GM18508 (cell line): ENCODE measurements at regions not wholly inside any gene's neighbourhood (a gene's known extent, or its start where the extent isn't known, plus 50 kb on each side); places are given as distances from the start of the nearest gene placed in this dataset.
A peak's percentile ranks its signal among the peaks of the same experiment; 100 is the strongest.
"Not testable (repeated sequence)": the region's sequence is repeated elsewhere in the genome, so short reads cannot be mapped to it uniquely, and the experiment has no call there.

Source experiments
- ATAC-seq: cut with Tn5 transposase; IDR thresholded peaks from one replicate; pipeline ENCODE4 v1.9.1; 2021; ENCODE audit warnings: moderate number of reproducible peaks; ENCODE audit not compliant: insufficient read depth, unreplicated experiment

DNA sequence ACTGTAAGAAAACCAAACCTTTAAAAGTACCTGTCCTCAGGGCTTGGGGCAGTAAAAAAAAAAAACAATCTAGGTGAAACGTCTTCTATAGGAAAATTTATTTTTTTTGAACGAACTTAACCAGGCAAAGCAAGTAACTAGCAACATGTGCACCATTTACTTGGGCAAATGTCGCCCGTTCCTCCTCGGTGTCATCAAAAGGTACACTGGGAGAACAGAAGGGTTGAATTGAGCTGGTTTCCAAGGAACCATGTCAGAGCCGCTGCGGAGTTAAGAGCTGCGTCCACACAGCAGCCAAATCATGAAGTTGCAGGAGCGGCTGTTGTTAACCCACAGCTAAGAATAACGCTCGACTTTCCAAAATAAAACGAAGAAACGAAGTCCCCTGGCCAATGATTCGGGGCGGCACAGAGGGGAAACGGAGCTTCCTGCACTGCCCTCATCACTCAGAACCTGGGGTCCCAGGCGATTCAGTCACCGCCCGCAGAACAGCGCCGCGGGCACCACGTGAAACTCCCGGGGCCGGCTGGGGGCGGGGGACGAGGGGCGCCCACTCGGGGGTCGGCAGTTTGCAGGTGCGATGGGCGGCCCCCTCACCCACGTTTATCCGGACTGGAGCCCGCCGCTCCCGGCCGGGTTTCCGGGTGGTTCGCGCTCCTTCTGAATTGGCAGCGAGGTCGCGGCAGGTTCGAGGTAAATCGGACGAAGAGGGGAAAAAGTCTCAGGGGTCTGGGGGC lies 53.6 kb upstream of the PLGLB1 start:
- ATAC-seq = not testable (repeated sequence)

DNA sequence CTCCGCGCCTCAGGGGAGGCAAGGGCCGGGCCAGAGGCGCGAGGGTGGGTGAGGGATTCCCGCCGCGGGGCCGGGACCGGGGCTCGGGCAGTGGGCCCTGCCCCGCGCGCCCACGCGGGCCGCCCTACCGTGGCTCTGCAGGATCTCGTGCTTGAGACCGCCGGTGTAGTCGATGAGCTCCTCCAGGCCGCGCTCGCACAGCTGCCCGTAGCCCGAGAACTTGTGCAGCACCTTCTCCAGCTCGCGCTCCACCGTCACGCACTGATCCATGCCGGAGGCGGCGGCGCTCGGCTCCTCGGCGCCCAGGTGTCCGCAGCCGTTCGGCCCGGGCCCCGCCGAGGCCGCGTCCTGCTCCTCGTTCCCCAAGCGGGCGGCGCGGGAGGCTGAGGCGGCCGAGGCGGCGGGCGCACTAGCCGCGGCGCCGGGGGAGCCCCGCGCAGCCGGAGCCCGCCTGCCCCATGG lies 54.2 kb upstream of the PLGLB1 start:
- ATAC-seq = peak; percentile 13

DNA sequence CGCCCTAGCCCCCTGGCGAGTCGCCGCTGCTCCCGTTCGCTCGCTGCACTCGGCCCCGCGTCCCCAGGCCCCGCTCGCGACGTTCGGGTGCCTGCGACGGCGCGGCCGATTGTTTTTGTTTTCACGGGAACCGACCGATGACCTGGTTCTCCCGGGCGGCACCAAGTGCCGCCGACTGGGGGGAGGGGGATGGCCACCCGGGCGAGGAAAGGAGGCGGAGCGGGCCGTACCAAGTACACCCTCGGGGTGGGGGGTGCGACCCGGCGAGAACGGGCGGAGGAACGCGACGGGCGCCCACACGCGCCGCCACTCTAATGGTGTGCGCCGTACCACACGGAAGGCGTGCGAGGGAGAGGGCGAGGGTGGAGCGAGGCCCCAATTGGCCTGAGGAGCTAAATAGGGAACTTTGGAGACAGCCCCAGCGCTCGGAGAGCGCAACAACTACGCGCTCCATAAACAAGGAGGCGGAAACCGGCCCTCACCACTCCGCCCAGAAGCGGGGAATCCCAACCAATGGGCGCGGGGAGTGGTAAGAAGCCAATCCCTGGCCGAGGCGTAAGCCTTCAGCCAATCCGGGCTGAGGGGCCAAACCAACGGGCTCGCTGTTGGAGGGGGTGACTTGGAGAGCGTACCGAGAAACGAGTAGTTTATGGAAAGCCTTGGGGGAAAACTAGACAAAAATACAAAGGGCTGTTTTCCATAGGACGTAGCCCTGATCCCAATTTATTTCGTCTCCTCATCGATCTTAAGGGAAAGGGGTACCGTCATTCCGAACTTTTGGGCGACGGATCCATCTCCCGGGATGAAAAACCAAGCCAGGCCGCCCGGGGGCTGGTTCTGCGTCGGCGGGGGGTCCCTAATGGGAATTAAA lies 54.8 kb upstream of the PLGLB1 start:
- ATAC-seq = peak; percentile 80

DNA sequence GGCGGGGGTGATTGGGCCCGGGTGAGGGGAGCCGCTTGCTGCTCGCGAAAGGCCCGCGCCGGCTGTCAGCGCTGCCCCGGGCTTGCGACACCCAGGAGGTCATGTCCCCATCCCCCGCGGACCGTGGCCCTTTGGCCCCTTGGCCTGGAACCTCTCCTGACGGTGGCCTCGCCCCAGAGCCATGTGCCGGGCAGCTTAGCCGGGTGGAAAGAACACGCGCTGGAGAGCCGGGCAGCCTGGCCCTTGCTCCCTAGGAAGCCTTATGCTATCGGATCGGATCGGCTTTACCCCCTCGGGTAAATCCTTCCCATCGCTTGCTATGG lies 55.4 kb upstream of the PLGLB1 start:
- not testable (repeated sequence) for ATAC-seq

DNA sequence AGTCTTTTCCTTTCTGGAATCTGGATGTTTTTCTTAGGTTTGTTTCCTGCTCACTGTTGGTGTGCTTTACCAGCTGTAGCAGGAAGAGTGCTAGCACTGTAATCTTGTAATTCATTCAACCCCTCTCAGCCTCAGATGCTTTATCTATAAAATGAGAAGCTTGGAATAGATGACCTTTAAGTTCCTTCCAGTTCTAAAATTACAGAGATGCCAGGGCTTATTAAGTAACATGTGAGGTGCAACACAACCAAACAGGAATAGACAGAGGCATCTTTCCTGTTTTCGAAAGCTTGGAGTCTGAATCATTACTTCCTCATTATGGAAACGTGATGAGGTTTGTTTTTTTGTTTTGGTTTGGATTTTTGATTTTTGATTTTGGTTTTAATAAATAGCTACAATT lies 60.1 kb upstream of the PLGLB1 start:
- ATAC-seq = not testable (repeated sequence)

DNA sequence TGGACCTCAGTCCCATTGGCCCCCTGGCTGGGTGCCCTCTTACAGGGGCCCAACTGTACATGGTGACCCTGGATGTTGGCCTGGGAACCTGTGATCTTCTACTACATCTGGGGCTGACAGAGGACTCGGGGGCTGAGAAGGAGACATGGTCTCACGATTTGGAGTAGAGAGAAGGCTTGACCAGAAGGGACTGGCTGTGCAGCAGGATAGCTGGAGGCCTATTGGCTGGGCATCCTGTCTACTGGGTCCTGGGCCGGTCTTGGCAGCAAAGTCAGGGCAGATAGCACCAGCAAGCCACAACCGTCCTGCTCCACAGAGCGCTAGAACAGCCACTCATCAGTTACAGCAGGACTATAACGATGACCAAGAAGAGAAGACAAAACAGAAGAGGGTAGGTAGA lies 66.4 kb upstream of the PLGLB1 start:
- not testable (repeated sequence) for ATAC-seq

DNA sequence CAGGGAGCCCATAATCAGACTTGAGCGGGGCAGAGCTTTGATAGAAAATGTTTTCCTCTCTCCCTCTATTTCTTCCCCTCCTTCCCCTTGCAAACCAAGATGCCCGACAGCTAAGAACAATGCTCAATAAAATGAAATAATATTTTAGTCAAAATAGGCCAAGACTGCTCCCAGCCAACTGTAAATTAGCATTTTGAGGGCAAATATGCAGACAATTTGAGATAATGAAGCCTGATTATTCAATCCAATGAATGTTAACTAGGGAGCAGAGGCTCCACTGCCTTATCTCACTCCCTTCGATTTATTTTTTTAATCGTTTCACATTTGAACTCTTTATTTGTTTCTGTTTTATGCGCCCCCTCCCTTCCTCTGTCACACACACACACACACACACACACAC lies 67.8 kb upstream of the PLGLB1 start:
- ATAC-seq = not testable (repeated sequence)

DNA sequence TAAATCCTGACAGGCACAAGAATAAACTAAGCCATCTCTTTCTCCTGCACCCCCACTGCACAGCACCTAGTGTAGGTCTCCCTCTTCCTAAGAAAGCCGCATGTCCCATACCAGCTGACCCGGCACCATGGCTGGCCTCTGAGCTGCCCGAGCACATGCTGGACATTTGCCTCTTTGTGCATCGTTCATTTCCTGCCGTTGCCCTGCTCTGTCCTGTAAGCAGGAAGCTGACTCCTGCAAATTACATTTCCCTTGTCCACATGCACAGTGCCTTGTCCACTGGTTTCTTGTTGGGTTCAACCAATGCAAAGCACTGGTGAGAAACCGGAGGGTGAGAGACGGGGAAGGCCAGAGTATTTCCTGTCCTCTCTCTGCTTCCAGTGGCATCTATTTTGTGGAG lies 71.6 kb upstream of the PLGLB1 start:
- ATAC-seq = not testable (repeated sequence)

DNA sequence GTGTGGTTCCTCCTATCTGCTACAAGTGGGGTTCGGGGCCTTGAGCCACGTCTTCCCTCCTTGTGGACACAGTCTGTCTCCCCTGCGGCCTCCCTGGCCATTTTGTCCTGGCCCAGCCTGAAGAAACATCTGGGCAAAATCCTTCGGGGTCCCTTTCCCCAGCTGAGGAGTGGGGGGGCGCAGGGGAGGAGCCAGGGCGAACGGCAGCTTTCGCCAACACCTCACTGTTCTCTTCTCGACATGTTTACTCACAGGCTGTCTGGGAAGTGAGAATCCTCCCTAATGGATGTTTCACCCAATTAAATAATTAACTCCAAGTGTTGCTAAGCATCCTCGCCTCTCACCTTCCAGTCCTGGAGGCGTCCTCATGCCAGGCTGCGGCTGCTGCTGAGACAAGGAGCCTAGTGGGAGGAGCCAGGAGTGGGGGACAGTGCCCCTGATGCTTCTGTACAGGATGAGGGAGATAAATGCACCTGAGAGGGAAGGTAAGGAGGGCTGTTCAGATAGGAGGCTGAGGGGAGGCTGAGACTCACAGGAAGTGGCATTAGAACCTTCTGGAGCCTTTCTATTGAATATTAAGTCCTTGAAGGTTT lies 72.4 kb upstream of the PLGLB1 start:
- ATAC-seq = not testable (repeated sequence)

DNA sequence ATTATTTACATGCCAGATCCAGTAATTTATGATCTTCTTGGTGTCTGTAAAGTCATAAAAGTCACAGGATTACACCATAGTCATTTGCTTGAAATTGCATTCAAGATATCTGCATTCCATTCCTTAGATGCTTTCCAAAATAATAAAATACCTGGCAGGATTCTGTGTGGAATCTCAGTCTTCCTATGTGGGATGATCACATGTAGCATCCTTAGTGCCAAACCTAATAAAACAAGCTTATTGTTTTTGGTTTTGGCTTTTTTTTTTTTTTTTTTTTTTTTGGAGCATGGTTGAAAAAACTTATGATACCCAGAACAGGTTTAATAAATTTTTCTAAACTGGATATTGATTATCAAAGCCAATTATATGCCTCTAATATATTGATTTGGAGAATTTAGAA lies 74.2 kb upstream of the PLGLB1 start:
- not testable (repeated sequence) for ATAC-seq

DNA sequence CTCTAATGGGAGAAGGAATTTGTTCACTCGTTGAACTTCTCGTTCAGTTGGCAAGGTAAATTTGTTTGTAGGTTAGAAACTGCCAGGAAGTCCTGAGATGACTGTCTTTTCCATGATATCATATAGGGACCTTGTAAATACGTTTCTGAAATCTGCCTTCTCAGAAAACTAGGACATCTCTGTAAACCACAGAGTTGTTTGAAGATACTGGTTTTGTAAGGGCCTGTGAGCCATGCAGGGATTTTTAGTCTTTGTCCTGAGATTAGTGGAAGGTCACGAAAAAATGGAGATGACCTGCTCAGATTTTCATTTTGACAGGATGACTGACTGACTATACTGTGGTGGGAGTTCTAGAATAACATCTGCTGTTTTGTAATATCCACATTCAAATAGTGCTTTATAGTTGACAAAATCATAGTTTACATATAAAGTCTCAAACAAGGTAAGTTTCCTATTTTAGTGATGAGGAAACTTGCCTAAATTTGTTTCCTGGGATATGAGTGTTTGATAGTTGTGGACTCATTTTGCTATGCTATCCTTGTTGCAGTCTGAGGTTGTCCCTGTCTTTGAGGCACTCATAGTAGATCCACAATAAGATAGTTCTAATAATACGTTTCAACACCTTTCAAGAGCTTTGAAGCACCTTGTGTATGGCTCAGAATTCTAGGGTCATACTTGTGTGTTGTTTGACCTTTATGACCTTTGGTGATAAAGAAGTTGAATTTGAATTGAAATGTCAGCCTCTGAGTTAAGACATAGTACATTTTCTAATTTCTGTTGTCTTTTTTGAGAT lies 107.3 kb upstream of the PLGLB1 start:
- not testable (repeated sequence) for ATAC-seq

DNA sequence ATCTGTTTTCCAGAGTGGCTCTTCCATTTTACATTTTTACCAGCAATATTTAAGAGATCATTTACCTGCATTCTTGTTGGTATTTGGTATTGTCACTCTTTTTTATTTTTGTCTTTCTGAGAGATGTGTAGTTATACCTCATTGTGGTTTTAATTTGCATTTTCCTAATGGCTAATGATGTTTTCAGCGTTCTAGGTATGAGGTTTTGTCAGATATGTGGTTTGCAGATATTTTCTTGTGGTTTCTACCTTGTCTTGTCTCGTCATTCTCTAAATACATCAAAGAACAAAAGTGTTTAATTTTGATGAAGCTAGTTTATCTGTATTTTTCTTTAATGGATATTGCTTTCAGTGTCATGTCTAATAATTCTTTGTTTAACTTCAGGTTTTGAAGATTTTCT lies 110.9 kb upstream of the PLGLB1 start:
- not testable (repeated sequence) for ATAC-seq

DNA sequence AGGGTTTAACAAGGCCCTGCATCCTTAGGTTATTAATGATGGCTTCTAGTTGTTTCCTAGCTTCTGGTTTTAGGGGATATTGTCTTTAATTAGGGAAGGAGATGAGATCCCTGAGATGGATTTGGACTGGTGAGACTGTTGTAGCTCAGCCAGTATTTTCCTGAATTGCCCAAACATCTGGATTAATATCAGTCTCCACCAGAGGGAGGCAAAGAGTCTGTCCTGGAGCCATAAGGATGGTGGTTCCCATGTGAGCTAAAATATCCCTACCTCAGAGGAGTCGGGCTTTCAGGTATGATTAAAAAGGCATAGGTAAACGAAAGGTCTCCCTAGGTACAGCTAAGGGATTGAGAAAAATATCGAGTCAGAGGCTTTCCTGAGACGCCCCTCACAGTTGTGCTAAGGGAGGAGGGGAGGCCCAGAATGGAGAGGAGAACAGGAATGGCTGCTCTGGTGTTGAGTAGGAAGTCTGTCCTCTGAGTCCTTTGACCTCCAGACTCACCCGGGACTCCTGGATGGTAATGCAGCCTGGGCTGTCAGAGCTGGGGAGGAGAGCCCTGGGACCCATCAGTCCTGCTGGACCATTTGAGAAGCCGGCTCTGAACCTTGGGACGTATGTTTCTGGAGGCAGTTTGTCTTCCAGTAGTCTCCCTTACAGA lies 130.3 kb upstream of the PLGLB1 start:
- not testable (repeated sequence) for ATAC-seq

DNA sequence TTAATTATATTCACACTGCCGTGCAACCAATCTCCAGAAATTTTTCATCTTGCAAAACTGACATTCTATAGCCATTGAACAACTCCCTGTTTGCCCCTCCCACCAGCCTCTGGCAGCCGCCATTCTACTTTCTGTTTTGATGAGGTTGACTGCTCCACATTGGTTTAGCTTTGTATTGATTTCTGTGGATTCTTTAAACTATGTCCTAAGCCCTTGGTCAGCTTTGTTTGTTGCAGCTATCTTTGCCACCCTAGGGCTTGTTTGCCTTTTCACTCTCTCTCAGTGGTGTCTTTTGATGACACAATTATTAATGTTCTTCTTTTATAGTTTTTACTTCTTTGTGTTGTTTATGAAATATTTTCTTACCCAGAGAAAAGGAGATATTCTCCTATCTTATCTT lies 152.8 kb upstream of the PLGLB1 start:
- not testable (repeated sequence) for ATAC-seq

DNA sequence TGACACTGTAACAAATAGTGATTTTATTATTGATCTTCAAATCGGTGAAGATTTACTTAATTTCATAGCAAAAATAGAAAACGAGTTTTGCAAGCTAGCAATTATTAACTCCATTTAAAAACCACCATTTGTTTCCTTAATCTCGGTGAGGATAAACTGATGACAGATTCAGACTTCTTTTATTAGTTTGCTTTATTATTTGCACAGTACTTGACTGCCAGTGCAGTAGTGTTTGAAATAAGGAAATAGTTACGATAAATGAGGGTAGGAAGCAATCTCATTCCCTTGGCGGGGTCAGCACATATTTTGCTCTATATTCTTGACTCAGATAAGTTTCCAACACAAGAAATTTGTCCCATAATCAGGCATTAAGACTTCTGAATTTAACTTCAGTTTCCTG lies 161.7 kb upstream of the PLGLB1 start:
- ATAC-seq = not testable (repeated sequence)

DNA sequence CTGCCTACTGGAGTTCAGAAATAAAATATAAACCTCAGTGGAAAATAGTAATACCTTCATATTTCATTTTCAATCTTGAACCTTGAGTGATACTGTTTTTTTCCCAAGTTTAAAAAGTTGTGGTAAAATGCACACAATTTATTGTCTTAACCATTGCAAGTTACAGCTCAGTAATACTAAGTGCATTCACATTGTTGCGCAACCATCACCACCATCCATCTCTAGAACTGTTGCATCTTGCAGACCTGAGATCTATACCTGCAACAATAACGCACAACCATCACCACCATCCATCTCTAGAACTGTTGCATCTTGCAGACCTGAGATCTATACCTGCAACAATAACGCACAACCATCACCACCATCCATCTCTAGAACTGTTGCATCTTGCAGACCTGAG lies 162.6 kb upstream of the PLGLB1 start:
- ATAC-seq = not testable (repeated sequence)

DNA sequence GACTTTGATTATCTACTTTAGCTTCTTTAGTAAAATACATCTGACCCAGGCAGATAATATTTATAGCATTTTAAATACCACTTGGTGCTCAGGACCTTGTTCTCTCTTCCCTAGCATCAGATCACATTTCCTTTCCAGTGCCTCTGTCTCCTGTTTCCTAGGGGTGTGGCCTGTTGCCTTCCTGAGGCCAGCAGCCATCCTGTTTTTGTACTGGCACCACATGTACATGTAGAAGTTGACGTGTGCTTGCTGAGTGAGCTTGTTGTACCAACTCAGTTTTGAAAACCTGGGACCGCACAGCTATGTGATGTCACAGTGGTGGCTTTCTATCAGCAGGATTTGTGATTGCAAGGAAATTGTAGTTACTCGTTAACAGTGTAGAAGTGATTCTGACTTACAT lies 167.6 kb upstream of the PLGLB1 start:
- ATAC-seq = not testable (repeated sequence)

DNA sequence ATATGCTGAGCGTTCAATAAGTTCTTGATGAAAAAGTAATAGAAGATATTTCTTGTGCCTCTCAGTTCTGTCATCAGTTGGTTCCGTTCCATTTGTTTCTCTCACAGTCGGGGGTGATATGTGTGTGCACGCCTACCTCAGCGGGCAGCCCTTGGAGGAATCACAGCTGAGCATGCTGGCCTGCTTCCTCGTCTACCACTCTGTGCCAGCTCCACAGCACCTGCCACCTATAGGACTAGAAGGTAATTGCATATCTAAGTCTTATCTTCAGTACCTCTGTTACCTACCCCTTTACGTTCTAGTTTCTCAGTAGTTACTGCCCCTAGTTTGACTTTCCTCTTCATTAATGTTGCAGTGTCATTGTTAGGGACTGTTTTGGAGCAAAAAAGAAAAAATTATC lies 171.7 kb upstream of the PLGLB1 start:
- not testable (repeated sequence) for ATAC-seq

DNA sequence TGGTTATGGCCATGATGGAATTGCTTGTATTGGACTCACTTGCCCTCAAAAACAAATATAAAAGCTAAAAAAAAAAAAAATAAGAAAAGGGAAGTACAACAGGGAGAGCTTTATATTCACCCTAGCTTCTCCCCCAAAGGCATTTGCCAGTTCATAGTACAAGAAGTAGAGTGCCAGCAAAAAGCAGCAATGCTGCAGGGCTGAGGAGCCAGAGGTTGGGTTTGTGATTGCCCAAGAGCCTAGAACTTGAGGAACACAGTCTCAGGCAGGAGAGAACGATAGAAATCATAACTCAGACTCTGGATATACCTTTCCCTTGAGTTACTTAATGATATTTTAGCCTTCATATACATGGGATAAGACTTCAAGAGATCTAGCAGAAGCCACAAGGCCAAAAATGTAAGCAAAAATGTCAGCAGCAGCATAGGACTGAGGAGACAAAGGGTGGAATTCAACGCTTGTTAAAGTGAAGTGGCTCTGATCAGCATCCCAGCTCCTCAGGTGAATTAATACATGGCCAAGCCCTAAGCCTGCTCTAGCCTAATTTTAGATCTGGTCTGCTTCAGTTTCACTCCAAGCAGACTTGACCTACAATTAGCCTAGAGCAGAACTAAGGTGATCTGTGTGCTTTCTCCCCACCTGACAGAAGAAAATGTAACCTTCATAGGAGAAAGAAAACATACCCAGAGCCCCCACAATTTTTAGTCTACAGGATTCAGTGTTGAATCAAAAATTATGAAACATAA lies 172.8 kb upstream of the PLGLB1 start:
- not testable (repeated sequence) for ATAC-seq
